ENCODE measurements at regions not wholly inside any gene's neighbourhood (a gene's known extent, or its start where the extent isn't known, plus 50 kb on each side); places are given as distances from the start of the nearest gene placed in this dataset.

DNA sequence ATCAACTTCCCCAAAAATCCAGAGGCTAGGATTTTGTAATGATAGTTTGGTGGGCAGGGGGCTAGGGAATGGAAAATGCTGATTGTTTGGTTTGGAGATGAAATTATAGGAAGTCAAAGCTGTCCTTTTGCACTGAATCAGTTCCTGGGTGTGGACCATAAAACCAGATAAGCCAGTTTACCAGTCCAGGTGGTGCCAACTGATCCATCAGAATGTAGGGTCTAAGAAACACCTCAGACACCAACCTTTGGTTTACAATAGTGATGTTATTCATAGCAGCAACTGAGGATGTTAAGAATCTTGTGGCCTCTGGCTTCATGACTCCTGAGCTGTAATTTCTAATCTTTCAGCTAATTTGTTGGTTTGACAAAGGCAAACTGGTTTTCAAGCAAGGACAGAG, 496.6 kb upstream of the EPHA7 start (continued):
- TF ChIP-seq RERE (CRISPR knock-in tag; IDR thresholded peaks at IDR 0.05; ENCODE audit: low read depth) (no peak), ZC3H13 (CRISPR knock-in tag; IDR thresholded peaks at IDR 0.05) (no peak)

DNA sequence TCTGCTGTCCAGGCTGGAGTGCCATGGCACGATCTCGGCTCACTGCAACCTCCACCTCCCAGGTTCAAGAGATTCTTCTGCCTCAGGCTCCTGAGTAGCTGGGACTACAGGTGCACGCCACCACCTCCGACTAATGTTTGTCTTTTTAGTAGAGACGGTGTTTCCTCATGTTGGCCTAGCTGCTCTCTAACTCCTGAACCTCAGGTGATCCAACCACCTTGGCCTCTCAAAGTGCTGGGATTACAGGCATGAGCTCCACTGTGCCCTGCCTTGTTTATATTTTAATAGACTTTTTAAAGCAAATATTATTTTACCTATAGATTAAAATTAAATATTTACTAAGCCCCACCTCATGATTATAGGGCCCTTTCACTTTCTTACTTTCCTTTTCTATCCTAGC, 483.2 kb upstream of the EPHA7 start:
- BruUV-seq (replicated peaks): no TSS peak
- Histone ChIP-seq H3K4me2 (ENCODE audit: low read depth, low read length) (no peak overlapping the region), H2AFZ (ENCODE audit: low read length) (no peak overlapping the region), H3K4me1 (ENCODE audit: insufficient read depth, low read length) (no peaks in the 10 kb centered on the region), H3K79me2 (ENCODE audit: insufficient read depth, low read length) (no peaks in the 10 kb centered on the region), H3K4me3 (replicated peaks in 1 of 3; ENCODE audit: insufficient read depth in 1 of 3, low read depth in 2 of 3, low read length in 3 of 3) (no peak overlapping the region), H3K9ac (ENCODE audit: insufficient read depth, low read depth, low read length) (no peak overlapping the region), H3K27me3 (ENCODE audit: control insufficient read depth in 1 of 2, insufficient read depth in 2 of 2, low read length in 2 of 2) (no peaks in the 10 kb centered on the region), H3K27ac (ENCODE audit: extremely low read length, insufficient read depth, low read length) (no peak overlapping the region), H3K9me3 (ENCODE audit: low read length) (no peaks in the 10 kb centered on the region), H3K36me3 (replicated peaks in 1 of 2; ENCODE audit: control insufficient read depth in 1 of 2, insufficient read depth in 2 of 2, low read length in 2 of 2) (no peaks in the 10 kb centered on the region), H4K20me1 (ENCODE audit: insufficient read depth, low read length) (no peaks in the 10 kb centered on the region)
- 32% methylated on average over 5 of the region's 5 CpGs for WGBS (ENCODE audit: low lambda C conversion rate)
- no peak for TF ChIP-seq ZNF782 (CRISPR knock-in tag; IDR thresholded peaks at IDR 0.05; ENCODE audit: borderline replicate concordance)
- TF ChIP-seq HNF4A (CRISPR knock-in tag; IDR thresholded peaks at IDR 0.05): no peak
- no peak for TF ChIP-seq KLF15 (CRISPR knock-in tag; IDR thresholded peaks at IDR 0.05; ENCODE audit: borderline replicate concordance)
- TF ChIP-seq ZFP36 (IDR thresholded peaks at IDR 0.05; ENCODE audit: borderline replicate concordance, low read depth, low read length, partially characterized antibody): no peak
- TF ChIP-seq TOPORS (CRISPR knock-in tag; IDR thresholded peaks at IDR 0.05): no peak
- TF ChIP-seq ZNF772 (CRISPR knock-in tag; IDR thresholded peaks at IDR 0.05): no peak
- no peak for TF ChIP-seq CHD2 (IDR thresholded peaks at IDR 0.05; ENCODE audit: low read depth, low read length)
- TF ChIP-seq FOXA1 (IDR thresholded peaks at IDR 0.05): no peak
- TF ChIP-seq FOXA1 (CRISPR knock-in tag; IDR thresholded peaks at IDR 0.05): no peak
- no peak for TF ChIP-seq SNRNP70 (IDR thresholded peaks at IDR 0.05; ENCODE audit: low read depth, low read length)
- no peak for TF ChIP-seq SMYD3 (CRISPR knock-in tag; IDR thresholded peaks at IDR 0.05)
- no peak for TF ChIP-seq RCOR2 (CRISPR knock-in tag; IDR thresholded peaks at IDR 0.05)
- no peak for TF ChIP-seq PHF21A (CRISPR knock-in tag; IDR thresholded peaks at IDR 0.05)
- TF ChIP-seq EED (CRISPR knock-in tag; IDR thresholded peaks at IDR 0.05): no peak
- CTCF ChIA-PET (ENCODE audit: low intra/inter-chr PET ratio, low total read pairs): no interaction called here
- ATAC-seq (no peak), FAIRE-seq (no peak), DNase-seq (ENCODE audit: low spot score) (no peak)
- POLR2A ChIA-PET: no interaction called here
- intact Hi-C loops (cut with micrococcal nuclease; ENCODE audit: unreplicated experiment) (no loop called here), in situ Hi-C loops (cut with HindIII; ENCODE audit: extremely low pct_ligation_motif_present, low pct_unique_long_range_greater_than_20kb) (no loop called here)

All from HepG2 (cell line).